WTC11 (cell line): ENCODE measurements at regions not wholly inside any gene's neighbourhood (a gene's known extent, or its start where the extent isn't known, plus 50 kb on each side); places are given as distances from the start of the nearest gene placed in this dataset.

ENCODE experiments used
- ATAC-seq: fragments of 200-7000 bp; cut with Tn5 transposase; 2 replicates; pipeline ENCODE4 v1.10.0; 2021; ENCODE audit warnings: mild to moderate bottlenecking, moderate library complexity
- CTCF ChIA-PET: fragments of 300-600 bp; sonication (Branson Sonifier 250); formaldehyde crosslinking; loops from one replicate; lab custom pipeline; 2021; ENCODE audit warnings: antibody characterized with exemption; lab: Charles Lee
- POLR2A ChIA-PET: fragments of 350-600 bp; sonication (Branson Sonifier 250); formaldehyde crosslinking; loops from one replicate; lab custom pipeline; 2021; ENCODE audit warnings: antibody characterized with exemption; lab: Charles Lee
- DNase-seq: peaks from one replicate; pipeline ENCODE4 v3.0.0; 2021; ENCODE audit warnings: low spot score
- H3K27ac Mint-ChIP-seq: 2 replicates; pipeline ENCODE4 v1.8.0; 2021; ENCODE audit warnings: mixed read lengths
- H3K27me3 Mint-ChIP-seq: 2 replicates; pipeline ENCODE4 v1.8.0; 2021; ENCODE audit warnings: low read depth, mild to moderate bottlenecking, moderate library complexity, mixed read lengths
- H3K36me3 Mint-ChIP-seq: 2 replicates; pipeline ENCODE4 v1.8.0; 2021; ENCODE audit warnings: mixed read lengths
- H3K4me1 Mint-ChIP-seq: 2 replicates; pipeline ENCODE4 v1.8.0; 2022; ENCODE audit warnings: mixed read lengths
- H3K4me3 Mint-ChIP-seq: 2 replicates; pipeline ENCODE4 v1.8.0; 2021; ENCODE audit warnings: mild to moderate bottlenecking, moderate library complexity, mixed read lengths
- H3K9me3 Mint-ChIP-seq: 2 replicates; pipeline ENCODE4 v1.8.0; 2021; ENCODE audit warnings: mixed read lengths
- ARID4B ChIP-seq: sonication (generic); formaldehyde crosslinking; IDR thresholded peaks from 2 replicates; pipeline ENCODE4 v1.8.0; 2023; ENCODE audit warnings: missing genetic modification reagents, mild to moderate bottlenecking, borderline replicate concordance
- ATF1 ChIP-seq: sonication (generic); formaldehyde crosslinking; IDR thresholded peaks from 2 replicates; pipeline ENCODE4 v1.8.1; 2023; ENCODE audit warnings: mild to moderate bottlenecking, moderate library complexity, missing genetic modification reagents
- GABPB1 ChIP-seq: sonication (generic); formaldehyde crosslinking; IDR thresholded peaks from 2 replicates; pipeline ENCODE4 v1.8.1; 2023; ENCODE audit warnings: mild to moderate bottlenecking, missing genetic modification reagents
- JUN ChIP-seq: sonication (generic); formaldehyde crosslinking; IDR thresholded peaks from 2 replicates; pipeline ENCODE4 v1.8.0; 2023; ENCODE audit warnings: mild to moderate bottlenecking, missing genetic modification reagents
- KAT7 ChIP-seq: sonication (generic); formaldehyde crosslinking; IDR thresholded peaks from 2 replicates; pipeline ENCODE4 v1.8.1; 2023; ENCODE audit warnings: missing genetic modification reagents, mild to moderate bottlenecking, borderline replicate concordance
- MAX ChIP-seq: sonication (generic); formaldehyde crosslinking; IDR thresholded peaks from 2 replicates; pipeline ENCODE4 v1.8.0; 2022; ENCODE audit warnings: mild to moderate bottlenecking, missing genetic modification reagents
- NR2C2 ChIP-seq: sonication (generic); formaldehyde crosslinking; IDR thresholded peaks from 2 replicates; pipeline ENCODE4 v1.8.0; 2022; ENCODE audit warnings: mild to moderate bottlenecking, missing genetic modification reagents
- OVOL2 ChIP-seq: fragments of 250-450 bp; sonication (Bioruptor Pico); IDR thresholded peaks from 2 replicates; pipeline ENCODE4 v1.9.0; 2021; ENCODE audit warnings: mild to moderate bottlenecking, borderline replicate concordance
- PRRX2 ChIP-seq: fragments of 250-450 bp; sonication (Bioruptor Pico); IDR thresholded peaks from 2 replicates; pipeline ENCODE4 v1.8.0; 2021; ENCODE audit warnings: mild to moderate bottlenecking
- STAT6 ChIP-seq: sonication (generic); formaldehyde crosslinking; conservative IDR thresholded peaks from 2 replicates; pipeline ENCODE4 v1.8.1; 2023; ENCODE audit warnings: mild to moderate bottlenecking, low read depth, missing genetic modification reagents, moderate library complexity
- TCF7 ChIP-seq: sonication (generic); formaldehyde crosslinking; IDR thresholded peaks from 2 replicates; pipeline ENCODE4 v1.8.0; 2022; ENCODE audit warnings: mild to moderate bottlenecking, low read depth, missing genetic modification reagents, moderate library complexity
- TP53 ChIP-seq: sonication (generic); formaldehyde crosslinking; IDR thresholded peaks from 2 replicates; pipeline ENCODE4 v1.8.1; 2023; ENCODE audit warnings: mild to moderate bottlenecking, missing genetic modification reagents
- ZNF232 ChIP-seq: sonication (generic); formaldehyde crosslinking; IDR thresholded peaks from 2 replicates; pipeline ENCODE4 v1.8.0; 2022; ENCODE audit warnings: mild to moderate bottlenecking, missing genetic modification reagents
- ZNF317 ChIP-seq: sonication (generic); formaldehyde crosslinking; IDR thresholded peaks from 2 replicates; pipeline ENCODE4 v1.8.1; 2023; ENCODE audit warnings: low read depth, mild to moderate bottlenecking, moderate library complexity, missing genetic modification reagents, borderline replicate concordance
- ZNF416 ChIP-seq: fragments of 250-450 bp; sonication (Bioruptor Pico); IDR thresholded peaks from 2 replicates; pipeline ENCODE4 v1.9.0; 2021; ENCODE audit warnings: mild to moderate bottlenecking, inconsistent platforms
- TF ChIP-seq, protein P1 (sequence below): sonication (generic); formaldehyde crosslinking; IDR thresholded peaks from 2 replicates; pipeline ENCODE4 v1.8.1; 2022; ENCODE audit warnings: mild to moderate bottlenecking, moderate library complexity, missing genetic modification reagents
- TF ChIP-seq, protein P2 (sequence below): sonication (generic); formaldehyde crosslinking; IDR thresholded peaks from 2 replicates; pipeline ENCODE4 v1.8.0; 2022; ENCODE audit warnings: mild to moderate bottlenecking, missing genetic modification reagents
- TF ChIP-seq, protein P3 (sequence below): fragments of 200-600 bp; IDR thresholded peaks from 2 replicates; pipeline ENCODE4 v1.8.0; 2022; ENCODE audit warnings: antibody characterized with exemption
- TF ChIP-seq, protein P4 (sequence below): sonication (generic); formaldehyde crosslinking; conservative IDR thresholded peaks from 2 replicates; pipeline ENCODE4 v1.8.1; 2022; ENCODE audit warnings: mild to moderate bottlenecking, missing genetic modification reagents
- TF ChIP-seq, protein P5 (sequence below): fragments of 250-450 bp; sonication (Bioruptor Pico); IDR thresholded peaks from 2 replicates; pipeline ENCODE4 v1.9.0; 2021; ENCODE audit warnings: mild to moderate bottlenecking

DNA sequence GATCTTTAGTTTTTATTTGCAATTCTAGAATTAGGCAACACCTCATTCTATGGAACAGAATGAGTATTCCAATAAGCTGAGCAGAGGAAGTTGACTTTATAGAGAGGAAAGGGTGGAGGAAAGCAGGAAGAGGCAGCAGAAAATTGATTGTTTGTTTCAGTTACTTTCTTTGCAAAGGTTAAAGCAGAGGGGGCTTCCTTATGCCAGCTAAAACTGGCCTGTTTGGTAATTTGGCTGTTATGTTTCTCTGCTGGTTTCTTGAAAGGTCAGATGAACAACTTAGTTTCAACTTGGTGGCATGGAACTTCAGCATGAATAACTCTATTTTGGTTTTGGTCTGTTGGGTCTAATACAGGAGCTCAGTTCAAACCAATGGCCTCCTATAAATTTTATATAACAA, 190.9 kb upstream of the IL12A start:
- Mint-ChIP-seq H3K36me3 (no peaks in the 10 kb centered on the region), H3K27me3 (peaks cover 18% of the 10 kb centered on the region), H3K9me3 (no peaks in the 10 kb centered on the region), H3K4me1 (peaks cover 8% of the 10 kb centered on the region), H3K27ac (no peak overlapping the region), H3K4me3 (no peak overlapping the region)
- ChIA-PET POLR2A (interaction anchor here (0.8 kb wide), 1 partner anchor 466 kb away, joined by 3 read pairs; no protein-coding TSS in a partner anchor), CTCF (interaction anchor here (1.0 to 1.2 kb wide), 2 partner anchors 9 to 532 kb away, joined by 3 read pairs; no protein-coding TSS in a partner anchor)
- DNase-seq (no peak), ATAC-seq (no peak)
- TF ChIP-seq ZNF317 (CRISPR knock-in tag), result no peak
- no peak for TF ChIP-seq OVOL2 (CRISPR knock-in tag)
- no peak for TF ChIP-seq TCF7 (CRISPR knock-in tag)
- no peak for TF ChIP-seq GABPB1
- TF ChIP-seq NR2C2 (CRISPR knock-in tag), result no peak
- no peak for TF ChIP-seq ZNF232
- TF ChIP-seq KAT7 (CRISPR knock-in tag), result no peak
- TF ChIP-seq JUN (CRISPR knock-in tag), result no peak
- TF ChIP-seq MAX, result no peak
- TF ChIP-seq PRRX2 (CRISPR knock-in tag), result no peak
- no peak for TF ChIP-seq TP53
- TF ChIP-seq, protein P1, sequence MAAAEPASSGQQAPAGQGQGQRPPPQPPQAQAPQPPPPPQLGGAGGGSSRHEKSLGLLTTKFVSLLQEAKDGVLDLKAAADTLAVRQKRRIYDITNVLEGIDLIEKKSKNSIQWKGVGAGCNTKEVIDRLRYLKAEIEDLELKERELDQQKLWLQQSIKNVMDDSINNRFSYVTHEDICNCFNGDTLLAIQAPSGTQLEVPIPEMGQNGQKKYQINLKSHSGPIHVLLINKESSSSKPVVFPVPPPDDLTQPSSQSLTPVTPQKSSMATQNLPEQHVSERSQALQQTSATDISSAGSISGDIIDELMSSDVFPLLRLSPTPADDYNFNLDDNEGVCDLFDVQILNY, result no peak
- TF ChIP-seq, protein P2, sequence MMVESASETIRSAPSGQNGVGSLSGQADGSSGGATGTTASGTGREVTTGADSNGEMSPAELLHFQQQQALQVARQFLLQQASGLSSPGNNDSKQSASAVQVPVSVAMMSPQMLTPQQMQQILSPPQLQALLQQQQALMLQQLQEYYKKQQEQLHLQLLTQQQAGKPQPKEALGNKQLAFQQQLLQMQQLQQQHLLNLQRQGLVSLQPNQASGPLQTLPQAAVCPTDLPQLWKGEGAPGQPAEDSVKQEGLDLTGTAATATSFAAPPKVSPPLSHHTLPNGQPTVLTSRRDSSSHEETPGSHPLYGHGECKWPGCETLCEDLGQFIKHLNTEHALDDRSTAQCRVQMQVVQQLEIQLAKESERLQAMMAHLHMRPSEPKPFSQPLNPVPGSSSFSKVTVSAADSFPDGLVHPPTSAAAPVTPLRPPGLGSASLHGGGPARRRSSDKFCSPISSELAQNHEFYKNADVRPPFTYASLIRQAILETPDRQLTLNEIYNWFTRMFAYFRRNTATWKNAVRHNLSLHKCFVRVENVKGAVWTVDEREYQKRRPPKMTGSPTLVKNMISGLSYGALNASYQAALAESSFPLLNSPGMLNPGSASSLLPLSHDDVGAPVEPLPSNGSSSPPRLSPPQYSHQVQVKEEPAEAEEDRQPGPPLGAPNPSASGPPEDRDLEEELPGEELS (CRISPR knock-in tag), result no peak
- TF ChIP-seq ZNF416, result no peak
- no peak for TF ChIP-seq STAT6 (CRISPR knock-in tag)
- TF ChIP-seq ARID4B (CRISPR knock-in tag), result no peak

DNA sequence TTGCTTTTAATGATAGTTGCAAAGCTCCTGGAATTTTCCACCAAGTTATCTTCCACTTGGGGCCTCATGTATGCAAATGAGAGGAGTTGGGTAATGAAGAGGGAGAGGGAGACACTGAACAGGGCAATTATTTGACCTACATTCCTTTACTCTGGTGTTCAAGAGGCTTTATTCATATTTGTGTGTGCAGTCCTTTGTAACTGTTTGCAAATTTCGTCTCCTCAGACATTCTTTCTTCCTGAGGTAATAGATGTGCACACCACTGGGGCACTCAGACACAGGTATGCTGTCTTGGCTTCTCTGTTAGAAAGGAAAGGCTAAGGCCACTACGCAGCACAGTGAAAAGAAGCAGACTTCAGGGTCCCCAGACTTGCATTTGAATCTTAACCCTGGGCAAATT, 189.7 kb upstream of the IL12A start:
- peak; percentile 69; the same call in 1 of the 2 replicates for ATAC-seq
- POLR2A ChIA-PET, result no interaction called here
- Mint-ChIP-seq H3K4me1 (peaks cover 8% of the 10 kb centered on the region), H3K9me3 (no peaks in the 10 kb centered on the region), H3K27ac (no peak overlapping the region), H3K36me3 (no peaks in the 10 kb centered on the region), H3K27me3 (peaks cover 30% of the 10 kb centered on the region), H3K4me3 (no peak overlapping the region)
- CTCF ChIA-PET, result interaction anchor here (0.6 kb wide), 1 partner anchor 83 kb away, joined by 3 read pairs; no protein-coding TSS in a partner anchor
- no peak for DNase-seq
- TF ChIP-seq, protein P3, sequence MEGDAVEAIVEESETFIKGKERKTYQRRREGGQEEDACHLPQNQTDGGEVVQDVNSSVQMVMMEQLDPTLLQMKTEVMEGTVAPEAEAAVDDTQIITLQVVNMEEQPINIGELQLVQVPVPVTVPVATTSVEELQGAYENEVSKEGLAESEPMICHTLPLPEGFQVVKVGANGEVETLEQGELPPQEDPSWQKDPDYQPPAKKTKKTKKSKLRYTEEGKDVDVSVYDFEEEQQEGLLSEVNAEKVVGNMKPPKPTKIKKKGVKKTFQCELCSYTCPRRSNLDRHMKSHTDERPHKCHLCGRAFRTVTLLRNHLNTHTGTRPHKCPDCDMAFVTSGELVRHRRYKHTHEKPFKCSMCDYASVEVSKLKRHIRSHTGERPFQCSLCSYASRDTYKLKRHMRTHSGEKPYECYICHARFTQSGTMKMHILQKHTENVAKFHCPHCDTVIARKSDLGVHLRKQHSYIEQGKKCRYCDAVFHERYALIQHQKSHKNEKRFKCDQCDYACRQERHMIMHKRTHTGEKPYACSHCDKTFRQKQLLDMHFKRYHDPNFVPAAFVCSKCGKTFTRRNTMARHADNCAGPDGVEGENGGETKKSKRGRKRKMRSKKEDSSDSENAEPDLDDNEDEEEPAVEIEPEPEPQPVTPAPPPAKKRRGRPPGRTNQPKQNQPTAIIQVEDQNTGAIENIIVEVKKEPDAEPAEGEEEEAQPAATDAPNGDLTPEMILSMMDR, result no peak
- TF ChIP-seq, protein P4, sequence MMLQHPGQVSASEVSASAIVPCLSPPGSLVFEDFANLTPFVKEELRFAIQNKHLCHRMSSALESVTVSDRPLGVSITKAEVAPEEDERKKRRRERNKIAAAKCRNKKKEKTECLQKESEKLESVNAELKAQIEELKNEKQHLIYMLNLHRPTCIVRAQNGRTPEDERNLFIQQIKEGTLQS (CRISPR knock-in tag), result no peak
- TF ChIP-seq ATF1 (CRISPR knock-in tag) (no peak), ZNF232 (no peak)
- TF ChIP-seq, protein P5, sequence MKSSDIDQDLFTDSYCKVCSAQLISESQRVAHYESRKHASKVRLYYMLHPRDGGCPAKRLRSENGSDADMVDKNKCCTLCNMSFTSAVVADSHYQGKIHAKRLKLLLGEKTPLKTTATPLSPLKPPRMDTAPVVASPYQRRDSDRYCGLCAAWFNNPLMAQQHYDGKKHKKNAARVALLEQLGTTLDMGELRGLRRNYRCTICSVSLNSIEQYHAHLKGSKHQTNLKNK (CRISPR knock-in tag), result no peak
